Chondrocyte (in vitro differentiated cells): ENCODE measurements at regions not wholly inside any gene's neighbourhood (a gene's known extent, or its start where the extent isn't known, plus 50 kb on each side); places are given as distances from the start of the nearest gene placed in this dataset.

Source experiments
- DNase-seq: peaks from one replicate; pipeline ENCODE4 v3.0.0; 2021; ENCODE audit warnings: mixed read lengths, low spot score
- H3K27ac Mint-ChIP-seq: one replicate; pipeline ENCODE4 v1.8.0; 2021; ENCODE audit warnings: mild to moderate bottlenecking, moderate library complexity, mixed read lengths; ENCODE audit not compliant: unreplicated experiment
- H3K27me3 Mint-ChIP-seq: 2 replicates; pipeline ENCODE4 v1.8.0; 2021; ENCODE audit warnings: low read depth, mixed read lengths
- H3K36me3 Mint-ChIP-seq: 2 replicates; pipeline ENCODE4 v1.8.0; 2021; ENCODE audit warnings: low read depth, mixed read lengths
- H3K4me1 Mint-ChIP-seq: 2 replicates; pipeline ENCODE4 v1.8.0; 2021; ENCODE audit warnings: low read depth, mild to moderate bottlenecking, mixed read lengths
- H3K4me3 Mint-ChIP-seq: one replicate; pipeline ENCODE4 v1.8.0; 2021; ENCODE audit warnings: mild to moderate bottlenecking, moderate library complexity, mixed read lengths; ENCODE audit not compliant: unreplicated experiment
- H3K9me3 Mint-ChIP-seq: 2 replicates; pipeline ENCODE4 v1.8.0; 2021; ENCODE audit warnings: low read depth, mixed read lengths
- CTCF ChIP-seq: fragments of 200-600 bp; sonication (generic); IDR thresholded peaks from 2 replicates; pipeline ENCODE4 v1.5.0; 2021; ENCODE audit warnings: antibody characterized with exemption, mild to moderate bottlenecking, moderate library complexity

GRCh38 chr9:126158588-126159429, 167.8 kb upstream of the MVB12B start:
- TF ChIP-seq CTCF: no peak
- H3K36me3 Mint-ChIP-seq: no peaks in the 10 kb centered on the region

GRCh38 chr9:126159430-126160060, 167.1 kb upstream of the MVB12B start:
- peaks cover 34% of the 10 kb centered on the region for H3K27me3 Mint-ChIP-seq
- H3K27ac Mint-ChIP-seq: no peak overlapping the region
- H3K4me3 Mint-ChIP-seq: no peak overlapping the region
- H3K4me1 Mint-ChIP-seq: no peaks in the 10 kb centered on the region
- H3K36me3 Mint-ChIP-seq: no peaks in the 10 kb centered on the region
- no peak for DNase-seq
- no peak for TF ChIP-seq CTCF
- no peaks in the 10 kb centered on the region for H3K9me3 Mint-ChIP-seq

More at GRCh38 chr9:126158588-126159429, 167.8 kb upstream of the MVB12B start:
- no peak overlapping the region for H3K27ac Mint-ChIP-seq
- DNase-seq: no peak
- H3K4me1 Mint-ChIP-seq: no peaks in the 10 kb centered on the region
- H3K9me3 Mint-ChIP-seq: no peaks in the 10 kb centered on the region
- H3K4me3 Mint-ChIP-seq: no peak overlapping the region
- peaks cover 34% of the 10 kb centered on the region for H3K27me3 Mint-ChIP-seq

GRCh38 chr9:126160067-126160853, 166.4 kb upstream of the MVB12B start:
- H3K9me3 Mint-ChIP-seq: no peaks in the 10 kb centered on the region
- DNase-seq: no peak
- no peak for TF ChIP-seq CTCF
- H3K4me3 Mint-ChIP-seq: no peak overlapping the region
- H3K36me3 Mint-ChIP-seq: no peaks in the 10 kb centered on the region
- H3K27me3 Mint-ChIP-seq: peaks cover 34% of the 10 kb centered on the region
- no peaks in the 10 kb centered on the region for H3K4me1 Mint-ChIP-seq
- no peak overlapping the region for H3K27ac Mint-ChIP-seq

GRCh38 chr9:126160854-126161329, 165.7 kb upstream of the MVB12B start:
- H3K36me3 Mint-ChIP-seq: no peaks in the 10 kb centered on the region
- no peak for DNase-seq
- TF ChIP-seq CTCF: no peak
- peaks cover 35% of the 10 kb centered on the region for H3K27me3 Mint-ChIP-seq
- H3K4me1 Mint-ChIP-seq: no peaks in the 10 kb centered on the region
- no peak overlapping the region for H3K4me3 Mint-ChIP-seq
- no peak overlapping the region for H3K27ac Mint-ChIP-seq
- H3K9me3 Mint-ChIP-seq: no peaks in the 10 kb centered on the region
